Breast epithelium (tissue), 4 donors: ENCODE measurements at regions not wholly inside any gene's neighbourhood (a gene's known extent, or its start where the extent isn't known, plus 50 kb on each side); places are given as distances from the start of the nearest gene placed in this dataset.

Source experiments
- DNase-seq, 2 donors: peaks; one replicate each; pipeline ENCODE4 v3.0.0-alpha.2; 2019; ENCODE audit warnings: low spot score in 2 of 2
- H3K27ac ChIP-seq, 2 donors: fragments of 200-600 bp; sonication (generic) in 1 of 2; one replicate each; pipeline ENCODE4 v1.5.1; 2016 to 2019; ENCODE audit warnings: mild to moderate bottlenecking in 1 of 2
- H3K27me3 ChIP-seq, 2 donors: fragments of 200-600 bp; sonication (generic) in 1 of 2; one replicate each; pipeline versions ENCODE4 v1.5.1 to v1.6.0; 2017 to 2019; ENCODE audit warnings: control low read depth in 1 of 2, mild to moderate bottlenecking in 1 of 2
- H3K36me3 ChIP-seq: fragments of 200-600 bp; one replicate; pipeline ENCODE4 v1.5.1; 2019
- H3K4me1 ChIP-seq, 2 donors: fragments of 200-600 bp; sonication (generic); one replicate each; pipeline ENCODE4 v1.5.1; 2016 to 2019; ENCODE audit warnings: control low read depth in 1 of 2
- H3K4me3 ChIP-seq, 3 donors: fragments of 200-600 bp; sonication (generic); 1 replicate in 2 of 3; 2 replicates in 1 of 3; pipeline ENCODE4 v1.5.1; 2016 to 2019; ENCODE audit warnings: mild to moderate bottlenecking in 3 of 3, moderate library complexity in 2 of 3
- H3K9me3 ChIP-seq, 2 donors: fragments of 200-600 bp; sonication (generic) in 1 of 2; one replicate each; pipeline ENCODE4 v1.5.1; 2016 to 2019; ENCODE audit warnings: control low read depth in 1 of 2
- POLR2A ChIP-seq: fragments of 450-650 bp; IDR thresholded peaks from one replicate; pipeline ENCODE4 v1.6.1; 2016; ENCODE audit warnings: antibody characterized with exemption, mild to moderate bottlenecking, moderate library complexity
- POLR2AphosphoS5 ChIP-seq, 3 donors: sonication (generic); formaldehyde crosslinking; IDR thresholded peaks; one replicate each; pipeline ENCODE4 v1.6.1; 2017; ENCODE audit warnings: antibody characterized with exemption in 3 of 3
- intact Hi-C: fragments of 100-400 bp; cut with DNase I; formaldehyde crosslinking; loops from one replicate; pipeline ENCODE4 v1.15.1; 2023; ENCODE audit warnings: low total_unique reads
- TF ChIP-seq, protein P1 (sequence below), 3 donors: fragments of 450-650 bp; IDR thresholded peaks; one replicate each; pipeline ENCODE4 v1.5.1; 2016 to 2017; ENCODE audit warnings: antibody characterized with exemption in 3 of 3, mild to moderate bottlenecking in 3 of 3, moderate library complexity in 3 of 3

DNA sequence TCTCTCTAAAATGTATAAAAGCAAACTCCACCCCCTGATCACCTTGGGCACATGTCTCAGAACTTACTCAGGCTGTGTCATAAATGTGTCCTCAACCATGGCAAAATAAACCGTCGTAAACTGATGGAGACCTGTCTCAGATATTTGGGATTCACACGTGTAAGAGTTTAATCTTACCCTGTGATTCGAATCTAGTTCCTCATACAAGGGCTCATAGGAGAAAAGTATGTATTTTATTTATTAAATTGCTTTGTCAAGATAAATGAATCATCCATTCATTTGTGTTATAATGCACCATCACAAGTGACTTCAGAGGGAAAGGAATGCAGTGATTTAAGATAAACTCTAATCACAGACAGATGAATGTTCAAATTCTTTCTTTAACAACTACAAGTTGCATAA lies 712.5 kb upstream of the LRATD1 start:
- intact Hi-C loops = no loop called here
- H3K9me3 ChIP-seq = peaks cover 0 to 11% of the 10 kb centered on the region in 2 donors
- no peak for DNase-seq
- H3K4me3 ChIP-seq = no peak overlapping the region
- no peaks in the 10 kb centered on the region for H3K36me3 ChIP-seq
- no peaks in the 10 kb centered on the region for H3K4me1 ChIP-seq
- no peak for TF ChIP-seq POLR2AphosphoS5 (IDR thresholded peaks at IDR 0.05)
- TF ChIP-seq, protein P1, sequence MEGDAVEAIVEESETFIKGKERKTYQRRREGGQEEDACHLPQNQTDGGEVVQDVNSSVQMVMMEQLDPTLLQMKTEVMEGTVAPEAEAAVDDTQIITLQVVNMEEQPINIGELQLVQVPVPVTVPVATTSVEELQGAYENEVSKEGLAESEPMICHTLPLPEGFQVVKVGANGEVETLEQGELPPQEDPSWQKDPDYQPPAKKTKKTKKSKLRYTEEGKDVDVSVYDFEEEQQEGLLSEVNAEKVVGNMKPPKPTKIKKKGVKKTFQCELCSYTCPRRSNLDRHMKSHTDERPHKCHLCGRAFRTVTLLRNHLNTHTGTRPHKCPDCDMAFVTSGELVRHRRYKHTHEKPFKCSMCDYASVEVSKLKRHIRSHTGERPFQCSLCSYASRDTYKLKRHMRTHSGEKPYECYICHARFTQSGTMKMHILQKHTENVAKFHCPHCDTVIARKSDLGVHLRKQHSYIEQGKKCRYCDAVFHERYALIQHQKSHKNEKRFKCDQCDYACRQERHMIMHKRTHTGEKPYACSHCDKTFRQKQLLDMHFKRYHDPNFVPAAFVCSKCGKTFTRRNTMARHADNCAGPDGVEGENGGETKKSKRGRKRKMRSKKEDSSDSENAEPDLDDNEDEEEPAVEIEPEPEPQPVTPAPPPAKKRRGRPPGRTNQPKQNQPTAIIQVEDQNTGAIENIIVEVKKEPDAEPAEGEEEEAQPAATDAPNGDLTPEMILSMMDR (IDR thresholded peaks at IDR 0.05) = no peak
- TF ChIP-seq POLR2A = no peak
- H3K27ac ChIP-seq = no peak overlapping the region
- H3K27me3 ChIP-seq = no peaks in the 10 kb centered on the region

DNA sequence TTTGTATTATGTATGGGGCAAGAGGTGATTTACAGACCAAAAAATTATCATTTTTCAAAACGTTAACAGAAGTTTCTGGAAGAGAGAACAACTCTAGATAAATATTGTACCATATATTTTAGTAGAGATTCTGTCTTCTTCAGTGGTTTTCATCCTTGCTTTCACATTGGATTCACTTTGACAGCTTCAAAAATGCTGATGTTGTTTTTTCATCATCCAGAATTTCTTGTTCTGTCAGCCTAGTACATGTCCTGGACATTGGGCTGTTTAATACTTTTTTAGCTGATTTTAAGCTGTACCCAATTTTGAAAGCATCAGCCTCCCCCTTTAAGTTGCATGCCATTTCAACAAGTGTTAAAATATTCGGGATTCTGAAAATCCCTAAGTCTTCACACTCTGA lies 711.3 kb upstream of the LRATD1 start:
- intact Hi-C loops = no loop called here
- Histone ChIP-seq H3K36me3 (no peaks in the 10 kb centered on the region), H3K27ac (no peak overlapping the region), H3K4me1 (no peaks in the 10 kb centered on the region), H3K27me3 (no peaks in the 10 kb centered on the region), H3K9me3 (peaks cover 0 to 11% of the 10 kb centered on the region in 2 donors), H3K4me3 (no peak overlapping the region)
- DNase-seq = no peak
- TF ChIP-seq, protein P1 (IDR thresholded peaks at IDR 0.05) = no peak
- TF ChIP-seq POLR2AphosphoS5 (IDR thresholded peaks at IDR 0.05) (no peak), POLR2A (no peak)

DNA sequence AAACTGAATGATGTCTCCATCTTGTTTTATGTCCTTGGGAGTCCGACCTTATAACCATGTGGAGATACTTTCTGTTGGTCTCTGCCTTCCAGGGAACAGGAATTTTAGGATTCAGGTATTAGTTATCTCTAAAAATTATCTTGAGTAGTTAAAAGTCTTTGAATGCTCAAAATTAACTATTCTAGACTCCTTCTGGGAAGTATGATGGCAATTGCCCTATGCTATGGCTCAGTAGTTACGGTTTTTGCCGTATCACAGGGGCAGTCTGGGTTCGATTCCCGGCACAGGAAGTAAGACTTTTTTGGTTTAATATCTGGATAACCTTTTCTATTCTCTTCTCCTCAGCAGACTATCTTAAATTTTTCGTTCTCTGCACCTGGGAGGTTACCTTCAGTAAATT lies 708.7 kb upstream of the LRATD1 start:
- H3K27ac ChIP-seq = no peak overlapping the region
- H3K4me1 ChIP-seq = no peaks in the 10 kb centered on the region
- TF ChIP-seq, protein P1 (IDR thresholded peaks at IDR 0.05) = no peak
- TF ChIP-seq POLR2AphosphoS5 (IDR thresholded peaks at IDR 0.05) = no peak
- TF ChIP-seq POLR2A = no peak
- no peak for DNase-seq
- no peak overlapping the region for H3K4me3 ChIP-seq
- H3K36me3 ChIP-seq = no peaks in the 10 kb centered on the region
- H3K9me3 ChIP-seq = peaks cover 0 to 11% of the 10 kb centered on the region in 2 donors
- H3K27me3 ChIP-seq = no peaks in the 10 kb centered on the region
- intact Hi-C loops = no loop called here

DNA sequence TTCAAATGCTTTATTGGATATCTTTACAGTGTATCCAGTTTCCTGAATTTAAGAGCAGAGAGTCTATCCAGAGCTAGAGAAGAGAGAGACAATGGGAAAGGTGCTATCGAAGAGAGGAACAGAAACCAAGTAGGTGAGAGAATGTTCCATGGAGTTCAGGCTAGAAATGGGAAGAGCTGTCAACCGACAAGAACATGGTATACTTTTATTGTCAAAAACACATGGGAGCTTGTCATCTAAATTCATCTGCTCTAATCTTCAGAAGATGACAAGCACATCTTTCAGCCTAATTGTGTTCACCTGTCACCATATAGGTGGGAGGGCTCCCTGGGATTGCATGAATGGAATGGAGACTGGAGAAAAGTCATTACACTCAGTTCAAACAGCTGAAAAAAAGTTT lies 690.4 kb upstream of the LRATD1 start:
- Histone ChIP-seq H3K27ac (no peak overlapping the region), H3K4me1 (no peaks in the 10 kb centered on the region), H3K27me3 (no peaks in the 10 kb centered on the region), H3K36me3 (no peaks in the 10 kb centered on the region), H3K9me3 (no peaks in the 10 kb centered on the region), H3K4me3 (no peak overlapping the region)
- no peak for TF ChIP-seq POLR2A
- TF ChIP-seq, protein P1 (IDR thresholded peaks at IDR 0.05) = no peak
- no peak for DNase-seq
- intact Hi-C loops = no loop called here

DNA sequence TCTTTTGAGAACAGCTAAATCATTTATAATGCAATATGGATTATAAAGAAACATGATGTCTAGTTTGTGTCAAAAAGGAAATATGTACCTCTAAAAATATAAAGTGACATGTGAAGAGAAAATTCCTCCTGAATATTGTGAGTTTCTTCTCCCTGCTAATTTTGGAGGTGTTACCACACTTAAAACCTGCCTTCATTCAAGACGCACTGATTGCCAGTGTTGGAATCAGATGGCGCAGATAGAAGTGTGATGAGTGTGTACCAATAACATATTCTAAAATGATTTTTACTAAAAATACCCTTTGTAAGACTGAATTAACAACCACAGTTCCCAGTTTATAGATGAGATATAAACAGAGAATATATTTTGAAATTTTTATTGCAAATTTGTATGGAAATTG lies 681.8 kb upstream of the LRATD1 start:
- Histone ChIP-seq H3K4me1 (no peaks in the 10 kb centered on the region), H3K9me3 (no peaks in the 10 kb centered on the region), H3K36me3 (no peaks in the 10 kb centered on the region), H3K27ac (no peak overlapping the region), H3K27me3 (no peaks in the 10 kb centered on the region), H3K4me3 (no peak overlapping the region)
- intact Hi-C loops = no loop called here
- no peak for DNase-seq
- no peak for TF ChIP-seq POLR2AphosphoS5 (IDR thresholded peaks at IDR 0.05)
- TF ChIP-seq, protein P1 (IDR thresholded peaks at IDR 0.05) = no peak
- no peak for TF ChIP-seq POLR2A
